GM12878 (cell line): ENCODE measurements at regions not wholly inside any gene's neighbourhood (a gene's known extent, or its start where the extent isn't known, plus 50 kb on each side); places are given as distances from the start of the nearest gene placed in this dataset.

ENCODE experiments used
- RUNX3 ChIP-seq: IDR thresholded peaks from 2 replicates; pipeline ENCODE4 v1.6.1; 2012; ENCODE audit warnings: low read length, inconsistent platforms
- TF ChIP-seq, protein P1 (sequence below): fragments of 450-650 bp; IDR thresholded peaks from 2 replicates; pipeline ENCODE4 v1.6.1; 2016; ENCODE audit warnings: mild to moderate bottlenecking, moderate library complexity, borderline replicate concordance
- TF ChIP-seq, protein P2 (sequence below): fragments of 450-650 bp; IDR thresholded peaks from 2 replicates; pipeline ENCODE4 v1.6.1; 2018; ENCODE audit warnings: borderline replicate concordance, mild to moderate bottlenecking; ENCODE audit not compliant: partially characterized antibody
- TF ChIP-seq, protein P3 (sequence below): fragments of 450-650 bp; formaldehyde crosslinking; IDR thresholded peaks from 2 replicates; pipeline ENCODE4 v1.5.0; 2022; ENCODE audit warnings: mild to moderate bottlenecking, missing genetic modification characterization

DNA sequence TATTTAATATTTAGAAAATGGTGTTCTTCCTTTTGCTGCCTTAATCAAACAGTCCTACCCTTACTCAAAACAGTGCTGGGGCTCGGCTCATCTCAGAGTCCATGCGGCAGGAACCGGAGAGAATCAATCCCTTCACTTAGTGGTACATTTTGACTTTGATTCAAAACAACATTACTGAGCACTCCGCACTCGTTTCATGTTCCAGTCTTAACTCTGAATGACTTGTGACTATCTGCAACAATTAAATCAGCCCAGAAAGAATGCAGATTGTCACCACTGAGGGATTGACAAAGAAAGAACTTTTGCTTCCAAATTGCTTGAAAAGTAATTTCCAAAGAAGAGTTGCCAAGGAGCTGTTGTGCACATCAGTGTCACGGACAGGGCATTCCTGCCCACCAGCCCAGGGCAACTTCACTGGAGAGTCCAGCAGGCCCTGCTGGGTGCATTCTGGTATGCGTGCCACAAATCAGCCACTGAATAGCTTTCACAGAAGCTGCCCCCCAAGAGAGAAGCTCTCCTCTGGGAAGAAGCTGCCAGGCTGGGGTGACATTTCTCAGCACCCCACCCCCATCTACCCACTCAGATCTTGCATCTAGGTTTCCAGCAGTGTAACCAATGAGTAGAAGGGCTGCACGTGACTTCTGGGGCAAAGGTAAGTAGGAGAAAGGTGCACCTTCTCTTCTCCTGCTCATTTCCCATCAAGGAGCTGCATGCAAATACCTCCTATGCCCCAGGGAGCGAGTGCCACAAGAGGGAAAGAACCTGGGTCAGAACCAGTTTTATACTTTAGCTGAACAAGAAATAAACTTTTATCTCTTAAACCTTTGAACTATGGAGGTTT lies 84.6 kb upstream of the ATP8B1 start (continued):
- TF ChIP-seq, protein P1, sequence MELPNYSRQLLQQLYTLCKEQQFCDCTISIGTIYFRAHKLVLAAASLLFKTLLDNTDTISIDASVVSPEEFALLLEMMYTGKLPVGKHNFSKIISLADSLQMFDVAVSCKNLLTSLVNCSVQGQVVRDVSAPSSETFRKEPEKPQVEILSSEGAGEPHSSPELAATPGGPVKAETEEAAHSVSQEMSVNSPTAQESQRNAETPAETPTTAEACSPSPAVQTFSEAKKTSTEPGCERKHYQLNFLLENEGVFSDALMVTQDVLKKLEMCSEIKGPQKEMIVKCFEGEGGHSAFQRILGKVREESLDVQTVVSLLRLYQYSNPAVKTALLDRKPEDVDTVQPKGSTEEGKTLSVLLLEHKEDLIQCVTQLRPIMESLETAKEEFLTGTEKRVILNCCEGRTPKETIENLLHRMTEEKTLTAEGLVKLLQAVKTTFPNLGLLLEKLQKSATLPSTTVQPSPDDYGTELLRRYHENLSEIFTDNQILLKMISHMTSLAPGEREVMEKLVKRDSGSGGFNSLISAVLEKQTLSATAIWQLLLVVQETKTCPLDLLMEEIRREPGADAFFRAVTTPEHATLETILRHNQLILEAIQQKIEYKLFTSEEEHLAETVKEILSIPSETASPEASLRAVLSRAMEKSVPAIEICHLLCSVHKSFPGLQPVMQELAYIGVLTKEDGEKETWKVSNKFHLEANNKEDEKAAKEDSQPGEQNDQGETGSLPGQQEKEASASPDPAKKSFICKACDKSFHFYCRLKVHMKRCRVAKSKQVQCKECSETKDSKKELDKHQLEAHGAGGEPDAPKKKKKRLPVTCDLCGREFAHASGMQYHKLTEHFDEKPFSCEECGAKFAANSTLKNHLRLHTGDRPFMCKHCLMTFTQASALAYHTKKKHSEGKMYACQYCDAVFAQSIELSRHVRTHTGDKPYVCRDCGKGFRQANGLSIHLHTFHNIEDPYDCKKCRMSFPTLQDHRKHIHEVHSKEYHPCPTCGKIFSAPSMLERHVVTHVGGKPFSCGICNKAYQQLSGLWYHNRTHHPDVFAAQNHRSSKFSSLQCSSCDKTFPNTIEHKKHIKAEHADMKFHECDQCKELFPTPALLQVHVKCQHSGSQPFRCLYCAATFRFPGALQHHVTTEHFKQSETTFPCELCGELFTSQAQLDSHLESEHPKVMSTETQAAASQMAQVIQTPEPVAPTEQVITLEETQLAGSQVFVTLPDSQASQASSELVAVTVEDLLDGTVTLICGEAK, result no peak
- TF ChIP-seq, protein P2, sequence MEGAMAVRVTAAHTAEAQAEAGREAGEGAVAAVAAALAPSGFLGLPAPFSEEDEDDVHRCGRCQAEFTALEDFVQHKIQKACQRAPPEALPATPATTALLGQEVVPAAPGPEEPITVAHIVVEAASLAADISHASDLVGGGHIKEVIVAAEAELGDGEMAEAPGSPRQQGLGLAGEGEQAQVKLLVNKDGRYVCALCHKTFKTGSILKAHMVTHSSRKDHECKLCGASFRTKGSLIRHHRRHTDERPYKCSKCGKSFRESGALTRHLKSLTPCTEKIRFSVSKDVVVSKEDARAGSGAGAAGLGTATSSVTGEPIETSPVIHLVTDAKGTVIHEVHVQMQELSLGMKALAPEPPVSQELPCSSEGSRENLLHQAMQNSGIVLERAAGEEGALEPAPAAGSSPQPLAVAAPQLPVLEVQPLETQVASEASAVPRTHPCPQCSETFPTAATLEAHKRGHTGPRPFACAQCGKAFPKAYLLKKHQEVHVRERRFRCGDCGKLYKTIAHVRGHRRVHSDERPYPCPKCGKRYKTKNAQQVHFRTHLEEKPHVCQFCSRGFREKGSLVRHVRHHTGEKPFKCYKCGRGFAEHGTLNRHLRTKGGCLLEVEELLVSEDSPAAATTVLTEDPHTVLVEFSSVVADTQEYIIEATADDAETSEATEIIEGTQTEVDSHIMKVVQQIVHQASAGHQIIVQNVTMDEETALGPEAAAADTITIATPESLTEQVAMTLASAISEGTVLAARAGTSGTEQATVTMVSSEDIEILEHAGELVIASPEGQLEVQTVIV, result no peak
- TF ChIP-seq, protein P3, sequence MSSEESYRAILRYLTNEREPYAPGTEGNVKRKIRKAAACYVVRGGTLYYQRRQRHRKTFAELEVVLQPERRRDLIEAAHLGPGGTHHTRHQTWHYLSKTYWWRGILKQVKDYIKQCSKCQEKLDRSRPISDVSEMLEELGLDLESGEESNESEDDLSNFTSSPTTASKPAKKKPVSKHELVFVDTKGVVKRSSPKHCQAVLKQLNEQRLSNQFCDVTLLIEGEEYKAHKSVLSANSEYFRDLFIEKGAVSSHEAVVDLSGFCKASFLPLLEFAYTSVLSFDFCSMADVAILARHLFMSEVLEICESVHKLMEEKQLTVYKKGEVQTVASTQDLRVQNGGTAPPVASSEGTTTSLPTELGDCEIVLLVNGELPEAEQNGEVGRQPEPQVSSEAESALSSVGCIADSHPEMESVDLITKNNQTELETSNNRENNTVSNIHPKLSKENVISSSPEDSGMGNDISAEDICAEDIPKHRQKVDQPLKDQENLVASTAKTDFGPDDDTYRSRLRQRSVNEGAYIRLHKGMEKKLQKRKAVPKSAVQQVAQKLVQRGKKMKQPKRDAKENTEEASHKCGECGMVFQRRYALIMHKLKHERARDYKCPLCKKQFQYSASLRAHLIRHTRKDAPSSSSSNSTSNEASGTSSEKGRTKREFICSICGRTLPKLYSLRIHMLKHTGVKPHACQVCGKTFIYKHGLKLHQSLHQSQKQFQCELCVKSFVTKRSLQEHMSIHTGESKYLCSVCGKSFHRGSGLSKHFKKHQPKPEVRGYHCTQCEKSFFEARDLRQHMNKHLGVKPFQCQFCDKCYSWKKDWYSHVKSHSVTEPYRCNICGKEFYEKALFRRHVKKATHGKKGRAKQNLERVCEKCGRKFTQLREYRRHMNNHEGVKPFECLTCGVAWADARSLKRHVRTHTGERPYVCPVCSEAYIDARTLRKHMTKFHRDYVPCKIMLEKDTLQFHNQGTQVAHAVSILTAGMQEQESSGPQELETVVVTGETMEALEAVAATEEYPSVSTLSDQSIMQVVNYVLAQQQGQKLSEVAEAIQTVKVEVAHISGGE (CRISPR knock-in tag), result no peak
- TF ChIP-seq RUNX3, result no peak
